HTR-8/SVneo (cell line): ENCODE measurements at regions not wholly inside any gene's neighbourhood (a gene's known extent, or its start where the extent isn't known, plus 50 kb on each side); places are given as distances from the start of the nearest gene placed in this dataset.

Experiments
- DNase-seq: peaks from one replicate; pipeline ENCODE4 v3.0.0; 2011; ENCODE audit warnings: low spot score, mixed read lengths; ENCODE audit not compliant: insufficient read length
- FAIRE-seq: peaks from 2 replicates; lab custom pipeline; 2011; peaks lifted over from hg19 to GRCh38; lab: Jason Lieb, UNC

DNA sequence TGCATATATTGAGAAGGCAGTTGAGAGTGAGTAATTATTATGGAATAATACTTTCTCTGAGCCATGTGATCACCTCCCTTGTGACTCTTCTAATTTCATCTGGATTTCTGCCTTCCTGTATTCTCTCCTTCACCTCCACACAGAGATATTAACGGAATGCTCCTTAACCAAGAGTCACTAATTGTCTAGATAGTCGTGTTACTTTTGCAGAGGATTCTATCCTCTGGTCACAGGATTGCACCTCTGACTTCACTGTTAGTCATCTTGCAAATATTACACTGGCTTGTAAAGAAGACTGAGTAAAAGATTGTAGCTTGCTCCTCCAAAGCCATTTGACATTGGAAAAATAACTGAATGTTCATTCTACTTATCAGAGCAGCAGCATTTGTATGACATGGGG lies 160.9 kb downstream of the SH2D1A start:
- DNase-seq (no peak), FAIRE-seq (no peak)

- DNase-seq, result no peak
- no peak for FAIRE-seq
Measured at GRCh38 chrX:124518885-124519284, 172.5 kb downstream of the SH2D1A start.

- FAIRE-seq (no peak), DNase-seq (no peak)
Measured at GRCh38 chrX:124524852-124525251, 178.5 kb downstream of the SH2D1A start.

- no peak for FAIRE-seq
- no peak for DNase-seq
Measured at GRCh38 chrX:124529786-124530185, 183.4 kb downstream of the SH2D1A start.

GRCh38 chrX:124530803-124531202 lies 184.4 kb downstream of the SH2D1A start:
- no peak for DNase-seq

GRCh38 chrX:124534536-124534935 lies 188.2 kb downstream of the SH2D1A start:
- DNase-seq (no peak), FAIRE-seq (no peak)

More at GRCh38 chrX:124530803-124531202, 184.4 kb downstream of the SH2D1A start:
- FAIRE-seq, result no peak

- no peak for DNase-seq
- FAIRE-seq, result no peak
Measured at GRCh38 chrX:124540474-124540873, 194.1 kb downstream of the SH2D1A start.

- FAIRE-seq (no peak), DNase-seq (no peak)
Measured at GRCh38 chrX:124548571-124548970, 202.2 kb downstream of the SH2D1A start.

DNA sequence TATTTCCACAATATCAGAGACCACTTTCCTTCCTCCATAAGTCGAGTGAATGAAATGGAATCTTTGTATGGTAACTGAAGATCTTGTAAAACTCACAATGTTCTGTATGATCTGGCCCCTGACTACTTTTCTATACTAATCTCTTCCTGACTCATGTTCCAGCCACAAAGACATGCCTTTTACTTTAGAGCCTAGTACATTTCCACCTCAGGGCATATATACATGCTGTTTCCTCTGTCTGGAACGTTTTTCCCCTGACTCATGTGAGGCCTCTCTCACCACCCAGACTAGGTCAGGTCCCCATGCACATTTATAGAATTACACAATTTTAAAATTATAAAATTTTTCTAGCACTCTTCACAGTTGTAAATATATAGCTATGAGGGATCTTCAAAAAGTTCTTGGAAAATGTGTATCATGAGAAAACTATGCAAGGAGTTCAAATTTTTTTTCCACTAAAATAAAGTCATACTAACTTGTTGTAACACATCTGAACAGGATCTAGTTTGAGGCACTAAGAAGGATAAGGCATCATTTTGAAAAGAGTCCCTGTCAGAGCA lies 208.8 kb downstream of the SH2D1A start:
- DNase-seq, result peak; percentile 5
- FAIRE-seq, result no peak

DNA sequence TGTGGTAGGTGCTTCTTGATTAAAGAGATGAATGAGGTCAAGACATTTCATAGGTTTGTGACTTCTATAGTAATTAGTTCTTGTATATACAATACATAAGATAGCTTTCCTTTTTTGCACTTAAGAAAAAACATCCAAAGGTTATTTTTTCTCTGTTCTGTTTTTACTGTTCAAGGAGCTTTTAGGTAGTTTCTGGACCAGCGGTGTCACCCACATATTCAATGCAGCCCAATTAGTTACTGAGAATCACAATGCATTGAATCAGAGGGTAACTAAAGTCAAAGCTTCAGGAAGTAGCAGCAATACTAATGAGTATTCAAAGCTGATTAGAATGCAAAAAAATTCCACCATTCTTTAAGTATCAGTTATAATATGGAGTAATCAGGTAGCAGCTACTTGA lies 211.6 kb downstream of the SH2D1A start:
- DNase-seq (no peak), FAIRE-seq (no peak)

DNA sequence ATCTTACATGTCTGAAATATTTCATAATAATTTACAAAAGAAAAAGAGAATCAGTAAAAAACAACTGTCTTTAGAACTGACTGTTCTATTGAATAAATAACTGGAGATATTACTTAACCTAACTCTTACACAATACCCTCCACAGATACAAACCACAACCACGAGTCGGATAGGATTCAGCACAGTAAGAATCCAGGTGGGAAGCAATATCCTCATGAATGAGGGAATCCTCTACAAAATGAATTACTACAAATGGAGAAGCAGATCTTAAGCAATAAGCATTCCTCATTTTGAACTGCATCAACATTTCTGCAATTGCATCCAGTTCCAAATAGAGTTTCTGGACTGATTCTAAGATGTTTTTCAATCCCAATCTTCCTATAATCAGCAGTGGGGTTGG lies 227.1 kb downstream of the SH2D1A start:
- FAIRE-seq, result no peak
- no peak for DNase-seq

DNA sequence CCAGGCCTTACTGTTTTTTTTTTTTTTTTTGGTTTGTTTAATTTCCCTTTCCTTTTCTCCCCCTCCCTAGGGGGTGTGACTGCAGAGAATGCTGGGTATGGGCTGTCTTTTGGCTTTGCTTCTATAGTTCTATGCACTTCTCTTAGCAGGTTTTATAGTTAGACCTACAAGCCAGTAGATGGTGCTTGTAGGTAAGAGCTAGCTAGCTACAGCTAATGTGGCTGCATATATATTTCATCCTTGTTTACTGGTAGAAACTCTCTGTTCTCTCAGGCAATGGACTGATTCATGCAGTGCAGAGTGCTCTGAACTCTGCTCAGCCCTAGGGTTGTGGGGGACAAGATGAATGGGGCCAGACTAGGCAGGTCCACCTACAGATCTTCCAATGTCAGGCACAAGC lies 246.4 kb downstream of the SH2D1A start:
- FAIRE-seq, result no peak
- DNase-seq, result no peak

DNA sequence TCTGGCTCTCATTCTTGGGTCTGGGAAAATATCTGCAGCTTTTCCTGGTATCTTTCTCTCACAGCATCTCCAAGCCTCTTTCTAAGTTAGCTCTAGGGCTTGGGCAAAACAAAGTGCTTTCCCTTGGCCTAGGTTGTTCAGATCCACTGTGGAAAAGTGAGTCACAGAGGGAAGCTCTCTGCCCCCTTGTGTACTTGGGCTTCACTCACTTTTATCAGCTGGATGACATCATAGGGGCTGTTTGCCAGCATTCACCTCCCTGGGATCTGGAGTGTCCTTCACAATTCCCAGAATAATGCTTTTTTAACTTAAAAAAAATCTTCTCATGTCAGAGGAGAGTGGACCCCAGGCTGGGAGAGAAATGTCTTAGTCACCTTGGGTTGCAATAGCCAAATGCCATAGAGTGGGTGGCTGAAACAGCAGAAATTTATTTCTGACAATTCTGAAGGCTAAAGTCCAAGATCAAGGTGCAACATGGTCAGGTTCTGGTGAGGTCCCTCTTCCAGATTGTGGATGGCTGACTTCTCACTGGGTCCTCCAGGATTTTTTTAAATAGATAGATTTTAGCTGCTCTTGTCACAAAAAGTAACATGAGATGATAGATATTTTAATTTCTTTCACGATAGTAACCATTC lies 247.8 kb downstream of the SH2D1A start:
- no peak for FAIRE-seq

GRCh38 chrX:124605511-124605910 lies 259.1 kb downstream of the SH2D1A start:
- FAIRE-seq, result no peak
- DNase-seq, result no peak

More for the DNA sequence above, 247.8 kb downstream of the SH2D1A start:
- no peak for DNase-seq

DNA sequence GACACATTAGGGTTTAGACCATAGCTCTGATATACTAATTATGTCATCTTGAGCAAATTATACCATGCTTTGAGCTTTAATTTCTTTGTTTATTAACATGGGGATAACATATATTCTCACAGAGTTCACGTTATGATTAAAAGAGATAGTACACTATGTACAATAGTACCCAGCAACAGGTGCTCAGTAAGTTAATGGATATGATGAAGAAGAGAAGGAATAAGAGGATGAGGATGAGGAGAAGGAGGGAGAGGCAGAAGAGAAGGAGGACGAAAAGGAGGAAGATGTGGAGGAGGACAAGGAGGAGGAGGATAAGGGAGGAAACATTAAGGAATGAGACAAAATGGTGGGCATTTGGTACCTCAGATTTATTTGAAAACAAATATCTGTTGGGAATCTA lies 260.4 kb downstream of the SH2D1A start:
- no peak for FAIRE-seq
- DNase-seq, result no peak

DNA sequence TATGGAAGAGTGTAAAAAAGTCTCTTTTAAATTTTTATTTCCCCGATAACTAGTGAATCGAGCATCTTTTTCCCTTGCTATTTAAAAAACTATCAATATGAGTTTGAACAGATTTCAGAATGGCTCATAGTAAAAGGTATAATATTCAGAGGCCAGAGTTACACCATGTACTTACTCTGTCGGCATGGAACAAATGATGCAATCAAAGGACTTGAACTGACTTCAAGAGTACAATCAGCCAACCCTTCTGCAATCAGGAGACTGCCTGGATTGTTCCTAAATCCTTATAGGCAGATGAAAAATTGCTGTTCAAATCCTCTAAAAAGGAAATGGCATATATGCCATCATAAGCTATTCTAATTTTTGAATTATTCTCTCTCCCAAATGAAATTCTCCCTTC lies 273.3 kb downstream of the SH2D1A start:
- DNase-seq, result no peak
- FAIRE-seq, result no peak

- FAIRE-seq (no peak), DNase-seq (no peak)
Measured at GRCh38 chrX:124634363-124634762, 288.0 kb downstream of the SH2D1A start.

DNA sequence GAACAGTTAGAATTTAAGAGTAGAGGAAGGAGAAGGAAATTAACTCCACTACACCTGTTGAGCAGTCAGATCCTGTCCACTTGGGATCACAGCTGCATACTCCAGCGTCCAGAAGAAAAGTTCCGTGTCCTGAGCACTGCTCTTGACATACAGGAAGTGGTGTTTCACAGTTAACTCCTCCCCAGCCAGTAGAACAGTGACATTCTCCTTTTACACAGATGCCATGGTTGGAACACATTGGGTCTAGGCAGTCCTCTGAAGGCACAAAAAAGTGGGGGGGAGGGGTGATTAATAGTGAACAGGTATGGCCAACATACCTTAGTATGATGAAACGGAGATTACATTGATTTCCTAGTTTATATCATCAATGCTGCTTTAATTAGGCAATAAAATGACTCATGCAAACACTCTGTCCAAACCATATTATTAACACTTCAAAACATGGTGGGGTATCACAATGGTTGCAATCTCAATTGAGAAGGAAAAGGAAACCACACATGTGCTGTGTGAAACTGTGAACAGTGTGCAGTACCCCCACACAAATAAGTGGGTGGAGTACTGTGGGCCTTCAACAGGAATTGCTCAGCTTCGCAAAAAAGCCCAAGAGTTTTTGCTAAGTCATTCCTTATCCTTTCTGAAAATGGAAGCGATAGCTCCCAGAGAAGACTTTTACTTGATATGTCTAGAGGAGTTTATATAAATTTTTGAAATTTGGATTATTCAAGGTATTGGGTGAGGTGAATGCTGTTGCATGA lies 295.6 kb downstream of the SH2D1A start:
- FAIRE-seq (no peak), DNase-seq (no peak)

- FAIRE-seq (no peak), DNase-seq (no peak)
Measured at GRCh38 chrX:124646403-124646802, 300.0 kb downstream of the SH2D1A start.

DNA sequence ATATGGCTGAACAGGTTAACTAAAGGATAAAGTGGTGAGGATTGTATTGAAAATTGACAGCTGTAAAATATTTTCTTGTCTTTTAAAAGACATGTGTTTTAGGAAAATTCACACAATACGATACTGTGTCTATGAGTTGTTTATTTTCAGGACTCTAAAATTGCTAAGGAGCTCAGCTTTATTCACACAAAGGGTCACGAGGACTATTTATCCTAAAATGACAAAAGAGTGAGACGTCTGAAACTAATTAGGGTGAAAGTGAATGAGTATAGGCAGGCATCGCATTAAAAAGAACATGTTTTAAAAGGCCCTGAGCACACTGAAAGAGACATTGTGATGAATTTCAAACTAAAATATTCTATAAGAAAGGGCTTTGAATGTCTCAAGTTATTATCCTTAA lies 304.7 kb downstream of the SH2D1A start:
- DNase-seq (no peak), FAIRE-seq (no peak)

GRCh38 chrX:124665621-124666400 lies 319.4 kb downstream of the SH2D1A start:
- FAIRE-seq (no peak), DNase-seq (no peak)
